ENCODE measurements at regions not wholly inside any gene's neighbourhood (a gene's known extent, or its start where the extent isn't known, plus 50 kb on each side); places are given as distances from the start of the nearest gene placed in this dataset.

DNA sequence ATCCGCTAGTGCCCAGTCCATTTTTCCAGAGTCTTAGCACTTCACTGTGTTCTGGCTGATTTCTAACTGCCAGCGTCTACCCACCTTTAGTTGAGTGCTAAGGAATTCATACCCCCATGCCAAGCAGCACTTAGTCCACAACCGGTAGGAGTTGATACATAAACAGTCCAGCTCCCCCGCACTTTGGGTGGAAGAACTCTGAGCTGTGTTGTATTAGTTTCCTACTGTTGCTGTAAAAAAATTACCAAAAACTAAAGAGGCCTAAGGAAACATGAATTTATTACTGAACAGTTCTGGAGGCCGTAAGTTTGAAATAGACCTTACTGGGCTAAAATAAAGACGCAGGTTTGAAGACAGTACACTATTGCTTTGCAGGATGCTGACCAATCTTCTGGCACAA is 87.6 kb downstream of the SLC24A2 start:
- TF ChIP-seq, protein P1, sequence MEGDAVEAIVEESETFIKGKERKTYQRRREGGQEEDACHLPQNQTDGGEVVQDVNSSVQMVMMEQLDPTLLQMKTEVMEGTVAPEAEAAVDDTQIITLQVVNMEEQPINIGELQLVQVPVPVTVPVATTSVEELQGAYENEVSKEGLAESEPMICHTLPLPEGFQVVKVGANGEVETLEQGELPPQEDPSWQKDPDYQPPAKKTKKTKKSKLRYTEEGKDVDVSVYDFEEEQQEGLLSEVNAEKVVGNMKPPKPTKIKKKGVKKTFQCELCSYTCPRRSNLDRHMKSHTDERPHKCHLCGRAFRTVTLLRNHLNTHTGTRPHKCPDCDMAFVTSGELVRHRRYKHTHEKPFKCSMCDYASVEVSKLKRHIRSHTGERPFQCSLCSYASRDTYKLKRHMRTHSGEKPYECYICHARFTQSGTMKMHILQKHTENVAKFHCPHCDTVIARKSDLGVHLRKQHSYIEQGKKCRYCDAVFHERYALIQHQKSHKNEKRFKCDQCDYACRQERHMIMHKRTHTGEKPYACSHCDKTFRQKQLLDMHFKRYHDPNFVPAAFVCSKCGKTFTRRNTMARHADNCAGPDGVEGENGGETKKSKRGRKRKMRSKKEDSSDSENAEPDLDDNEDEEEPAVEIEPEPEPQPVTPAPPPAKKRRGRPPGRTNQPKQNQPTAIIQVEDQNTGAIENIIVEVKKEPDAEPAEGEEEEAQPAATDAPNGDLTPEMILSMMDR (IDR thresholded peaks at IDR 0.05) = no peak
- no peak for TF ChIP-seq POLR2A (IDR thresholded peaks at IDR 0.05)
- no peak for TF ChIP-seq EP300 (IDR thresholded peaks at IDR 0.05; ENCODE audit: low read depth)
- no peak for TF ChIP-seq POLR2AphosphoS5 (IDR thresholded peaks at IDR 0.05)
